ENCODE measurements at regions not wholly inside any gene's neighbourhood (a gene's known extent, or its start where the extent isn't known, plus 50 kb on each side); places are given as distances from the start of the nearest gene placed in this dataset.

DNA sequence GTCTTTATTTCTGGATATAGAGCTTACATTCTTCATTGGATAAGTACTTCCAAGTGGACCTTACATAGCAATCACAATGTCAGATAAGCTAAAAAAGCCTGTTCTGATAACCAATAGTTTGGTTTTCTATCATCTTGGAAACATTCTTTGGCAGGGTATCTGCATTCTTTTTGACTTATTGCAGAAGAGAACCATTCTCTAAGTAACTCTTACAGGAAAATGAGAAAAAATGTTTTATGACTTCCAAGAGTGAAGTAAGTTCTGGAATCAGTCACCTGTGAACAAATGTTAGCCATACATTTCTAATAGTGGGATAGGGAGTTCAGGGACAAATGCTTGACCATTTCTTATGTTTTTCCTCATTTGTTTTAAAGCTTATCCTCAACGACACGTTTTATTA is 564.0 kb downstream of the CD109 start:
- no peak for TF ChIP-seq TCF12 (IDR thresholded peaks at IDR 0.05; ENCODE audit: low read depth)
- no peak for TF ChIP-seq EP300 (IDR thresholded peaks at IDR 0.05; ENCODE audit: borderline replicate concordance)
- no peak for TF ChIP-seq TAF1 (IDR thresholded peaks at IDR 0.05; ENCODE audit: low read depth)
- TF ChIP-seq, protein P1, sequence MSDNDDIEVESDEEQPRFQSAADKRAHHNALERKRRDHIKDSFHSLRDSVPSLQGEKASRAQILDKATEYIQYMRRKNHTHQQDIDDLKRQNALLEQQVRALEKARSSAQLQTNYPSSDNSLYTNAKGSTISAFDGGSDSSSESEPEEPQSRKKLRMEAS (IDR thresholded peaks at IDR 0.05): no peak

Data from Ishikawa (cell line).